Activated CD4-positive, alpha-beta T cell treated with anti-CD3 and anti-CD28 coated beads, Interleukin-2, amount 50 U/mL, for 24 hours (primary cell): ENCODE measurements at regions not wholly inside any gene's neighbourhood (a gene's known extent, or its start where the extent isn't known, plus 50 kb on each side); places are given as distances from the start of the nearest gene placed in this dataset.

Experiments
- DNase-seq, 2 donors: peaks; one replicate each; pipeline ENCODE4 v3.0.0-alpha.2; 2020; ENCODE audit warnings: low read depth in 1 of 2, low spot score in 1 of 2

DNA sequence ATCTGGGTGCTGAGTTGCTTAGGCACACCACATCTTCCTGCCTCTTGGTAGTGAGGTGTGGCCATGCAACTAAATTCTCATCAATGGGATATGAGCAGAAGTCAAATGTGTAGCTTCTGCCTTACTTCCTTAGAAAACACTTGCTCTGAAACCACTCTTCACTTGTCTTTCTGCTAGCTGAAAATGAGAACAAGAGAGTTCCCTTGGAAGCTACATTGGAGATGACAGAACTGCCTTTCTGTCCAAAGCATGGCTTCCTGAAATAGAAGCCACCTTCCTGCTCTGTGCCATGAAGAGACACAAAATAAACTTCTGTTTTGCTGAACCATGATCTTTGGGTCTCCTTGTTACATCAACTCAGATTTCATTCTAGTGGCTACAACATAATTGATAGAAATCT lies 659.9 kb downstream of the IRS1 start:
- DNase-seq = no peak

- DNase-seq = no peak
Observed at GRCh38 chr2:226137201-226137811, 662.3 kb downstream of the IRS1 start.

- DNase-seq = no peak
Observed at GRCh38 chr2:226136739-226137138, 662.9 kb downstream of the IRS1 start.

- DNase-seq = no peak
Observed at GRCh38 chr2:226135861-226136548, 663.6 kb downstream of the IRS1 start.

DNA sequence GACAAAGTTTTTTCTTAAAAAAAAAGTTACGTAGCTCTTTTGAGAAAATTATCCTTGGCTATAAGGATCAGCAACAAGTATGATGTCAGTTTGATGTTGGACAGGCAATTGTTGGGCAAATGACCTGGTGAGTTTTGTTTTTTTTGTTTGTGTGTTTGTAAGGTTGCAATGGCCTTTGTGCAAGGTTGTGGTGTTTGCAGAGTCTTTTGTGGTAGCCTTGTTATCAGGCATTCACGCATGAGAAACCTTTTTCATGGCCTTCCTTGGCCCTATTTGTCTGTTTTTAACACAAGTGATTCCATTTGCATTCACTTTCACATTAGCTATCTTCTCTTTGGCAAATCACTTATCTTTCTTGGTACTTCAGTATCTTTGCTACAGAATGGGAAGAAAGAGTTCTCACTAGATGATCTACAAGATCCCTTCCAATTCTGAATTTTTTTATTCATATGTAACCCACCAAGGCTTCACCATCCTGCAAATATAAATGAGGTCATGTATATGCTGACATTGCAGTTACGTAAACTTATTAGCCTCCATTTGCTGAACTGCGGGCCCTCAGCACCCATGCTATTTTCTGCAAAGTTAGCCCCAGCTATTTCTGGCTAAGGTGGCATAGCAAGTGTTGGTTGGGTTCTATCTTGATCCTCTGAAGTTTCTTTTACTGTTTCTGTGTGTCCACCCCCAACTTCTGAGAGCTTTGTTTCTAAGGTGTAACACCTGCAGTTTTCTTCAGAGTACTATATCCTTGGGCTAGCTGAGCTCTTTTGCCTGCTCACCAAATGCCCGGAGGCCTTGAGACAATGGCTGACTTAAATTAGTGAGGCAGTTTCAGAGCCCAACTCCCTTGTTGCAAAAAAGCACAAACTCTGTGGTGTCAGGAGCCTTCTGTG lies 667.1 kb downstream of the IRS1 start:
- no peak for DNase-seq

DNA sequence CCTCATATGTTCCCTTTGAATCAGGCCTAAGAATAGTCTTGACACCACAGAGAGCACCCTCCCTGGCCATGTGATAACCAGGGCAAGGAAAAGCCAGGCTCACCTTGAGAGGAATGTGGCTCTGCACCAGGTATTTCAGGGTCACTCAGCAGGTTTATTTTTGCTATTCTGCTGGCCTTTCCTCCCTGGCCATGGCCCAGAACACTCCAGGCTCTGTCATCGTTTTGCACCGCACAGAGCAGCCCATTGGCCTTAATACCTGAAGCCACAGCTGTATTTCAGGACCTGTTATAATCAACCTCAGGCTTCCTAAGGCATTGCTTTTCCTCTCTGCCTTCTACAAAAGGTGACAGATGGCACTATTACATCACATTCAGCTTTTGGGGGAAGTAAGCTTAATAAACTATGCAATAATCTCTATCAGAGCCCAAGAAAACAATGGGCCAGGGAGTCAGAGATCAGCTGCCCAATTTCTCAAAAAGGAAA lies 668.3 kb downstream of the IRS1 start:
- DNase-seq = no peak

DNA sequence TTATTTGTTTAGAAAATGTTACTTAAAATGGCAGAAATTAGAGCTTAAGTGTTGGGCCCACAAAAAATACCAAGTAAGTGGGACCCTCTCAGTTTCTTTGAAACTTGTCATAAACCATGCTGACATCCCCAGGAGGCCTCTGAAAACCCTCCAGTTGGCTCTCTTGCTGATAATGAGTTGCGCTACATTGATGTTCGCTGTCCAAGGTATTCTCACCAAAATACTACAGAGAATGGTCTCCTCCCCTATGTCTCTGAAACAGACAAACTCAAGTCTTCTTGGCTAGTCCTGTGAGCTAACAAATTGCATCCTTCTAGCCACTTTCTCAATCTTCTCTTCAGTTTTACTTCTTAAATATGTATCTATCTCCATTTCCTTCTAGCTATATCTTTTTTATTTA lies 669.4 kb downstream of the IRS1 start:
- DNase-seq = no peak

DNA sequence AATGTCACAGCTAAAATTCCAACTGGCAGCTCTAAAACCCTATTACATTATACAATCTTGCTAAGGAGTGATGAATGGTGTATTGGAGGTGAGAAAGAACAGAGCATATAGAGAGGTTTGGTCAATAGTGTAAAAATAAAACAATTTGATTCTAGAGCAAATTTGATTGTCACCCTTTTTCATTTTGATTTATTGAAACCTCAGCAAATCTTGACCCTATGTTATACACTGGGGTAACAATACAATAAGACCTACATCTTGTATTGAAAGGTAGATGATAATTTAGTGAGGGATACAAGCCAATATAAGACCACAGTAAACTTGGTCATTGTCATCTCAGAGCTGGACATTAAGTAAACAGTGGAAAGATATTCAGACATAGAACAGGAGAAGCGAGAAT lies 671.9 kb downstream of the IRS1 start:
- DNase-seq = no peak

- no peak for DNase-seq
Observed at GRCh38 chr2:226126104-226126503, 673.5 kb downstream of the IRS1 start.

- DNase-seq = no peak
Observed at GRCh38 chr2:226125176-226125883, 674.3 kb downstream of the IRS1 start.

DNA sequence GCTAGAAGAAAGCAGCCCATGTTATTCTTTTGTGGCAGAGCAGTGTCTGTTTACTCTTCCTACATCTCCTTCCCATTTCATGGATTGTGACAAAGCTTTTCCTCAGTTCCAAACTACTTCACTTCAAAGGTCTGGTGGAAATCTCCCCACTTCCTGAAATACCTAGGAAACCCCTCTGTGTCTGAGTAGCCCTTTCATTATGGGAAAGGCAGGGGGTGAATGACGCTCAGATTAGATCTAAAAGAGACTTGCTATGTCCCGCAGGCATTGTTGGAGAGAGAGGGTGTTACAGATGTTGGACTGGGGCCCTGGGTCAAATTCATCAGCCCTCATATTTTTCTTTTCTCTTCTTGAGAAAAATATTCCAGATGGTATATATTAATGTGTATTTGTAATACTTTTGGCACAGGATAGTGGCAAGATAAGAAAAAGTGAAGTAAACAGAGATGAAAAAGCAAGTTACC lies 675.0 kb downstream of the IRS1 start:
- no peak for DNase-seq

DNA sequence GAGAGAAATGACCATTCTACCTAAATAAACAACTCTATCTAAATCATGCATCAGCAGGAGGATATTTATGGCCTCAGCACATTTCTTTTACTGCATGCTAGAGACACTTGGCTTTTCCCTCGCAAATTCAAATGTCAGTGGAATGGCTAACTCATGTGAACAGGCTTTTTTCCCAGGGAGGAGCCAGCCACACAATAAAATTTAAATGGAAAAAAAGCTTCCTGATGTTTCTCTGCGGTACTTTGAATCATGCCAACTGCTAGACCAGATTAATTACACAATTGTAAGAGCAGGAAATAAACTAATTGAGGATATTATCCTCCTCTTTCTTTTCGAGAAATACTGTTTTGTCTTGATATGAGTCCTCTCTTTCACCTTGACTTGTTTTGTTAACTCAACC lies 676.3 kb downstream of the IRS1 start:
- no peak for DNase-seq

DNA sequence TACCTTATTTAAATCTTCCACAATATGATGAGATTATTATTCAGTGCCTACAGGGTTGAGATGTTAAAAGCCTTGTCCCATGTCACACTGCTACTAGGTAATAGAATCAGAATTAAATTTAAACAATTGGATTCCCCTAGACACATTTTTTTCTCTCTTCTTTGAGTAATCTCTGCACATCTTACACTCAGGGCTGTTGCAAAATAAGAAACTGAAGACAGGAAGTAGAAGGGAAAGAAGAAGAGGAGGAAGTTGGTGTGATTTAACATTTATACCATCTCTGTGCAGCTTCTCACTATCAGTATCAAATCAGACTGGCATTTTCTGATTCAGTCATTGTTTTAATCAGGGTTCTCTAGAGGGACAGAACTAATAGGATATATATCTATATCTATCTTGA lies 677.6 kb downstream of the IRS1 start:
- no peak for DNase-seq

DNA sequence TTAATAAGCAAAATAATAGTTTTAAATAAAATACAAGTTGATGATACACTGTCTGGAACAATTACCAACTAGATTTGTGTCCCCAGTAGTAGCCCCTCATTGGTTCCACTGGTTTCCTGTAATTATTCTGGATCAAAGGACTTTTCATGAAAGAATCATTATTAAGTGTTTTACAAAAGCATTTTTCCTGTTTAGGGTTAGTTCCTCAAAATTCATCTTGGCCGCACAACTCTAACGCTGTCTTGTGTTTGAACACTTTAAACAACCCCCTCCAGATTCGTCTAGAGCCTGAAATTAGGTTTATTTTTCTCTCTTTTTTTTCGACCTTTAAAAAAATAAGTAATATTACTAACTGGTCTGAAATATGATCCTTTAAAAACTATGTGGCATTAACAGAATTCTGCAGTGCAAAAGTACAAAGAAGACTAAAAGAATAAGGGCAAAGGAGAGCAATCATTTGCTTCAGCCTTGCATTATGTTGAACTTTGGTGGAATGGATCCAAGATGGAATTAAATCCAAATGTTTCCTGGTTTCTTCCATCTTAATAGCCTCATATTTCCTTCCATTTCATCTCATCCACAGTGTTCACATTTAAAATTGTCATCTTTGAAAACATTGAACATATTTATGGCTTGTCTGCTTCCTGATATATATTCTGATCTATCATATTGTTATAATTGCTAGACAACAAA lies 678.4 kb downstream of the IRS1 start:
- DNase-seq = no peak

- no peak for DNase-seq
Observed at GRCh38 chr2:226118471-226119429, 680.9 kb downstream of the IRS1 start.

DNA sequence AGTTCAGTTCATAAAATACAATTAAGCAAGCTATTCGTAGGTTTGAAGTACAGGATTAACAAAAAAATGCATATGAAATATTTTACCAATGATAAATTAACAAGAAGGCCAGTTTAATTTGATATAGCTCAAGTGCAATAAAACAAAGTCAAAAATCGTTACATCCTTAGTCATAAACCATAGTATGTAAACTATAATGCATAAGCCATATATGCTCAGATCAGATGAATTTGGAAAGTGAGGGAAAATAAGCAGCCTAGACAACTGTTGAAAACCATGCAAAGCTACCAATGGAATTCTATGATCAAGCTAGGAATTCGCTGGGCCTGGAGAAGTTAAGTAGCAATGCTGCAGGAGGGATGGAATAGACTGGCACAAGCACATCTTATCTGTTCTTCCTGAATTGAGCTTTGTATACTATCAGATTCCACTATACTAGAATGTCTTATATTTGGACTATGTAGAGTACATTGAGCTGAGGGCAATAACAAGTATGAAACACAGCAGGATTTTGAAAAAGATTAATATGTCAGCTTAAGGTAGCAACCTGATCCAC lies 682.0 kb downstream of the IRS1 start:
- DNase-seq = no peak

- no peak for DNase-seq
Observed at GRCh38 chr2:226116346-226116745, 683.3 kb downstream of the IRS1 start.

DNA sequence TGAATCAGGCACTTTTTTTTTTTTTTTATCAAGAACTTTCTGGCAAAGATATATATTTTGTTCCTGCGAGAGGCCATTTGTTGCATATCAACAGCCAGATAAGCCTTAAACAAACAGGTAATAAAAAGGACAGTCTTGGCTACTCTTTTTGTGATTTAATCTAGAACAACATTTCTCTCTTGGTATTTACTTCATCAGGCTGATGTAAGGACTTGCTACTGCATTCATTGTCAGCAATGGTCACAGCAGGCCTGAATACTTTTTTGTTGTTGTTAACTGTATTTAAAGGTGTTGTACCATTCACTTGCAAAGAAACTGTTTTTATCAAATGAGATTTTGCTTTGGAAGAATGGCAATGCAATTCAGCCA lies 683.8 kb downstream of the IRS1 start:
- DNase-seq = no peak

GRCh38 chr2:226115102-226115831 lies 684.4 kb downstream of the IRS1 start:
- no peak for DNase-seq
